ENCODE measurements at regions not wholly inside any gene's neighbourhood (a gene's known extent, or its start where the extent isn't known, plus 50 kb on each side); places are given as distances from the start of the nearest gene placed in this dataset.
"Not testable (repeated sequence)": the region's sequence is repeated elsewhere in the genome, so short reads cannot be mapped to it uniquely, and the experiment has no call there.

DNA sequence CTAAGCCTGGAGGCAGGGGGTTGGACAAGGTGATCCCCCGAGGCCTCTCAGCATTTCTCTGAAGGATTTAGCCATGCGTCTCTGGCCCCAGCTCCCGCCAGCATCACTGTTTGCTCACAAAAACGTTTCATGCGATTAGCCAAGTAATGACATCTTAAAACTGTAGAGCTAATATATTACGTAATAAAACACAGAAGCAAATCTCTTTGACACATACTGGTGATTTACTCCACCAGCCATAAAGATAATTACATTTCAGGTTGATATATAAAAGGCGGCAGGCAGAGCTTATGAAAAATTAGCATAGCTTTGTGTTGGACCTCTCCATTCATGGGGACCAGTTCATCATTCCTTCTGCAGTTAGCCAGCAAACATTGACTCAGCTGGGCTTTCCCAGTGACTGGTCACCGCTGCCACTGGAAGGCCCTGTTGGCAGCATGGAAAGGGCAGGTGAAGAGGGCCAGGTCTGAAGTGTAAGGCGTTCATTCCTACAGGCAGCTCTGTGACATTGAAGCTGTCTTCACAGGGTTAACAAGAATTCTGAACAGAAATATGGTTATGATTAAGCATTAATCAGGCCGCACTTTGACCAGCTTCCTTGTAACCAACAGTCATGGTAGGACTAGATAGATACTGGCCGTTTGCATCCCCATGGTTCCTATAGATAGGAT is 150.3 kb downstream of the NECTIN1 start:
- peaks cover 12% of the 10 kb centered on the region; the same call in 1 of the 2 replicates for H3K9me3 ChIP-seq (ENCODE audit: insufficient read depth, low read length)
- TF ChIP-seq SUZ12 (IDR thresholded peaks at IDR 0.05; ENCODE audit: extremely low read depth, insufficient read depth, insufficient read length) (no peak), YY1 (IDR thresholded peaks at IDR 0.05; ENCODE audit: insufficient read depth, insufficient read length) (no peak), ZNF274 (IDR thresholded peaks at IDR 0.05; ENCODE audit: low read depth, low read length) (no peak)
- peaks cover 5% of the 10 kb centered on the region for H3K4me1 ChIP-seq (ENCODE audit: insufficient read depth, insufficient read length)
- no peak overlapping the region for H3K9ac ChIP-seq (ENCODE audit: insufficient read length, low read depth)
- no peak overlapping the region for H3K4me3 ChIP-seq (ENCODE audit: insufficient read length, low read depth)
- H3K36me3 ChIP-seq (ENCODE audit: insufficient read depth, insufficient read length, low read length): no peaks in the 10 kb centered on the region
- H3K27me3 ChIP-seq (ENCODE audit: insufficient read depth, insufficient read length): no peaks in the 10 kb centered on the region
- no peak for DNase-seq (ENCODE audit: low read depth, low spot score)

DNA sequence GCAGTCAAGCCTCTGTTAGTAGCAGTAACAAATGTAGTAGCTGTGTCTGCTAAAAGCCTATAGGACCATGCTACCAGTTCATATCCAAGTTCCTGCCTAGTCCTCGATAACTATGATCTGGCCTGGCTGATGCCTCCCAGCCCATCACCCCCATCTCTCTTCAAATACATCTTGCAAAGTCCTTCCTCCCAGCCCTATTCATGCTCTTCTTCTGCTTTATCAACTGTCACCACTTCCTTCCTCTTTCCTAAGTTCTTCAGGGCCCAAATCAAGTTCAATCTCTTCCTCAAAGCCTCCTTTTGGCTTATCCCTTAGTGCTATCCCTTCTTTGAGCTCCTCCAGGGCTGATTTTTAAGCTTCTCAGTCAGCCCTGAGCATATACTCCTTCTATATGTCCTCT is 150.9 kb upstream of the THY1 start:
- DNase-seq (ENCODE audit: low read depth, low spot score): no peak
- H3K4me3 ChIP-seq (ENCODE audit: insufficient read length, low read depth): no peak overlapping the region
- no peaks in the 10 kb centered on the region for H3K36me3 ChIP-seq (ENCODE audit: insufficient read depth, insufficient read length, low read length)
- H3K27me3 ChIP-seq (ENCODE audit: insufficient read depth, insufficient read length): no peaks in the 10 kb centered on the region
- TF ChIP-seq ZNF274 (IDR thresholded peaks at IDR 0.05; ENCODE audit: low read depth, low read length) (no peak), YY1 (IDR thresholded peaks at IDR 0.05; ENCODE audit: insufficient read depth, insufficient read length) (no peak), SUZ12 (IDR thresholded peaks at IDR 0.05; ENCODE audit: extremely low read depth, insufficient read depth, insufficient read length) (no peak)
- no peaks in the 10 kb centered on the region for H3K4me1 ChIP-seq (ENCODE audit: insufficient read depth, insufficient read length)
- no peaks in the 10 kb centered on the region for H3K9me3 ChIP-seq (ENCODE audit: insufficient read depth, low read length)
- H3K9ac ChIP-seq (ENCODE audit: insufficient read length, low read depth): no peak overlapping the region

DNA sequence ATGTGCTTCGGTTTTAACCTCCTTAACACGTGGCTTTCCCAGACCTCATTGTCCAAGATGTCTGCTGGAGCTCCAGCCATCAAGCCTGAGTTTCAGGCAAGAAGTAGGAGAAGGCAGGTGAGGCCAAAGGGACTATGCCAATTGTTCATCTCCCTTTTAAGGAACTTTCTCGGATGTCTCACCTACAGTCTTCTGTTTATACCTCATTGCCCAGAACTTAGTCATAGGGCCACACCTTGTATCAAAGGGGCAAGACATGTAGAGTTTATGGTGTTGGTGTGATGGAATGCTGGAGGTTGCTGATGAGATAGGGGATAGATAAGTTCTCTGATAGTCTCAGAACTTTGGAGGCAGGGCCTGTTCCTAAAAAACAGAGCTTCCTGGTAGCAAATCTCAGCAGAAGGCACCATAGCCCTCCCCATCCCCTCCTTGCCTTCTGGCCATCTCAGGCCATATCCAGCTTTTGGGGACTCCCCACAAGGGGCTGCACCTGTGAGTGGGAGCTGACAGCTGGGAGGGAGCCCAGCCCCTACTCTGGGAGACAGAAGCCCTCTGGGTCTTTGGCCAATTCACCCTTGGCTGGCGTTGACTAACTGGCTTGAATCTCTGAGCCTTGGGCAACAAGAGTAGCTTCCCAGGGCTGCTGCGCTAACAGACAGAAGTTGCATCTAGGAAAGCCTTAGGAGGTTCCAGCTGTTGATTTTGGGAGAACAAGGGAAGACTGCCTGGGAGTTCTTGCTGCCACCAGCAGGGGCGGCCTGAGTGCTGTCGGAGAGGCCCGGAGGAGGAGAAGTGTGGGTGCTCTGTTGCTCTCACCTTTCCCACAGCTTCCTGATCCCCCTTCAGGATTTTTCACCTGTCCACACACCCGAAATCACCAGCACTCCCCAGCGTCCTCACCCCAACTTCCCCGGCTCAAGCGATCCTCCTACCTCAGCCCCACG is 149.8 kb upstream of the THY1 start:
- no peak overlapping the region for H3K4me3 ChIP-seq (ENCODE audit: insufficient read length, low read depth)
- no peaks in the 10 kb centered on the region for H3K36me3 ChIP-seq (ENCODE audit: insufficient read depth, insufficient read length, low read length)
- no peaks in the 10 kb centered on the region for H3K27me3 ChIP-seq (ENCODE audit: insufficient read depth, insufficient read length)
- no peaks in the 10 kb centered on the region for H3K9me3 ChIP-seq (ENCODE audit: insufficient read depth, low read length)
- H3K9ac ChIP-seq (ENCODE audit: insufficient read length, low read depth): no peak overlapping the region
- TF ChIP-seq SUZ12 (IDR thresholded peaks at IDR 0.05; ENCODE audit: extremely low read depth, insufficient read depth, insufficient read length): no peak
- no peak for TF ChIP-seq YY1 (IDR thresholded peaks at IDR 0.05; ENCODE audit: insufficient read depth, insufficient read length)
- TF ChIP-seq ZNF274 (IDR thresholded peaks at IDR 0.05; ENCODE audit: low read depth, low read length): no peak
- no peaks in the 10 kb centered on the region for H3K4me1 ChIP-seq (ENCODE audit: insufficient read depth, insufficient read length)
- DNase-seq (ENCODE audit: low read depth, low spot score): no peak

DNA sequence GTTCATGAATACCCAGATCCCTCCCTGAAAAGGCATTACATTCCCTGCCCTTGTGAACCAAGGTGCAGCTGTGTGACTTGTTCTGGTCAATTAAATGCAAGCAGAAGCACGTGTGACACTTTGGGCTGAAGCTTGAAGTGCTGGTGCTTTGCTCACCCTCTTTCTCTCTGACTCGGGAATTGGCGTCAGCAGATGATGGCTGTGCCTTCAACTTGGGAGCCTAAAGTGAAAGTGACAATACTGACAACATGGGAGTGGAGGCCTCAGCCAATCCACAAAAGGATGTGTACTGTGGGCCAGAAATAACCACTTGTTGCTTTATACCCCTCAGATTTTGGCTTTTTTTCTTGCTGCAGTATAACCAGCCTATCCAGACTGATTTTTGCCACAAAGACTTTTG is 148.3 kb upstream of the THY1 start:
- Histone ChIP-seq H3K9ac (ENCODE audit: insufficient read length, low read depth) (no peak overlapping the region), H3K4me3 (ENCODE audit: insufficient read length, low read depth) (no peak overlapping the region), H3K9me3 (ENCODE audit: insufficient read depth, low read length) (no peaks in the 10 kb centered on the region), H3K36me3 (ENCODE audit: insufficient read depth, insufficient read length, low read length) (no peaks in the 10 kb centered on the region), H3K4me1 (ENCODE audit: insufficient read depth, insufficient read length) (peaks cover 2% of the 10 kb centered on the region), H3K27me3 (ENCODE audit: insufficient read depth, insufficient read length) (no peaks in the 10 kb centered on the region)
- TF ChIP-seq ZNF274 (IDR thresholded peaks at IDR 0.05; ENCODE audit: low read depth, low read length) (no peak), SUZ12 (IDR thresholded peaks at IDR 0.05; ENCODE audit: extremely low read depth, insufficient read depth, insufficient read length) (no peak), YY1 (IDR thresholded peaks at IDR 0.05; ENCODE audit: insufficient read depth, insufficient read length) (no peak)
- DNase-seq (ENCODE audit: low read depth, low spot score): no peak

DNA sequence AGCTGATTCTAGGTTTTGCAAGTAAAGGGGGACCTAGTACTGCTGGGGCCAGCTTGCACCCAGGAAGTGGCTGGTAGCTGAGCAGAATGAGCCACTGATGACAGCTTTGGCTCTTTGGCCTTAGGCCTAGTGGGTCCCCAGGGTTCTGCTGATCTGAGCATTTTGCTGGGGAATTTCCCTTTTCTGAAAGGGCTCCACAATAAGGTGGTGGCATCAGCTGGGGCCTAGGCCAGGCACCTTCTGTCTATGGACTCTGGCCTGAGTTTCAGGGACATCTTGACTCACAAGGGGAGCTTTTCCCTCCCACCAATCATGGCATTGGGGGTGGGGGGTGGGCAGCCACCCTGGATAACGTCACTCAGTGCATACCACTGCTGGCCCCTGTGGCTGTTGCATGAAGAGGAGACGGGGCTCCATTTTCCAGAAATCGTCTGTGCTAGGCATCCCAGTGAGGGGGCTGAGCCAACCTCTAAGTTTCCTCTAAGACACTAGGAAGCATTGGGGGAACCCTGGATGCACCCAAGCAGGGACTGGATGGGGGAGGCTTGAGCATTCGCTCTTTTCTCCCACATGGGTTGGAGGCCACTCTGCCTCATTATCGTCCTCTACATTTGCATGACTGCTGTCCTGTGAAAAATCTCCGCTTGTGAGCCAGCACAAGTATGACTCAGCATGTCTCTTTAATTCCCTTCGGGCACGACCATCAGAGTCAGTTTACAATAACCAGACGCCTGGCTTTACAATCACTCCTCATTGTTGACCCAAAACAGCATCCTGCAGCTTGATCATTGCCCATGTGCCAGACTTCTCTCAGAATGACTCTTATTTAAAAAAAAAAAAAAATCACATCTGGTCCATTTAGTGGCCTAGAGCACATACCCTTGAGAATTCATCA is 145.0 kb upstream of the THY1 start:
- Histone ChIP-seq H3K4me3 (ENCODE audit: insufficient read length, low read depth) (no peak overlapping the region), H3K27me3 (ENCODE audit: insufficient read depth, insufficient read length) (no peaks in the 10 kb centered on the region), H3K36me3 (ENCODE audit: insufficient read depth, insufficient read length, low read length) (no peaks in the 10 kb centered on the region), H3K9ac (ENCODE audit: insufficient read length, low read depth) (no peak overlapping the region), H3K9me3 (ENCODE audit: insufficient read depth, low read length) (no peaks in the 10 kb centered on the region), H3K4me1 (ENCODE audit: insufficient read depth, insufficient read length) (peaks cover 2% of the 10 kb centered on the region)
- TF ChIP-seq YY1 (IDR thresholded peaks at IDR 0.05; ENCODE audit: insufficient read depth, insufficient read length): no peak
- TF ChIP-seq ZNF274 (IDR thresholded peaks at IDR 0.05; ENCODE audit: low read depth, low read length): no peak
- TF ChIP-seq SUZ12 (IDR thresholded peaks at IDR 0.05; ENCODE audit: extremely low read depth, insufficient read depth, insufficient read length): no peak
- DNase-seq (ENCODE audit: low read depth, low spot score): no peak

DNA sequence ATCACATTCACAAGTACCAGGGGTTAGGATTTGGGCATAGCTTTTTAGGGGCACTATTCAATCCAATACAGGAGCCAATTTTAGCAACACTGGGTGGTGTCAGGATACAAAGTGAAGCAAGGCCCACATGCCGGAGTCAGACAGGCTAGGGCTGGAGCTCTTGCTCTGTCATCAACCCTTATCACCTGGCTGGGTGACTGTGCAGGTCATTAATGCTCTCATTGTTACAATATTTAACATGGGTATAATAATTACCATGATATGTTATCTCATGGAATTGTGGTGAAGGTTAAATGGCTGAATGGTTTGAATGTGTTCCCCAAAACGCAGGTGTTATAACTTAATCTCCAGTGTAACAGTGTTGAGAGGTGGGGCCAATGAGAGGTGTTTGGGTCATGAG is 143.3 kb upstream of the THY1 start:
- no peaks in the 10 kb centered on the region for H3K27me3 ChIP-seq (ENCODE audit: insufficient read depth, insufficient read length)
- H3K4me3 ChIP-seq (ENCODE audit: insufficient read length, low read depth): no peak overlapping the region
- H3K9me3 ChIP-seq (ENCODE audit: insufficient read depth, low read length): no peaks in the 10 kb centered on the region
- no peaks in the 10 kb centered on the region for H3K36me3 ChIP-seq (ENCODE audit: insufficient read depth, insufficient read length, low read length)
- peaks cover 2% of the 10 kb centered on the region for H3K4me1 ChIP-seq (ENCODE audit: insufficient read depth, insufficient read length)
- TF ChIP-seq YY1 (IDR thresholded peaks at IDR 0.05; ENCODE audit: insufficient read depth, insufficient read length) (no peak), SUZ12 (IDR thresholded peaks at IDR 0.05; ENCODE audit: extremely low read depth, insufficient read depth, insufficient read length) (no peak), ZNF274 (IDR thresholded peaks at IDR 0.05; ENCODE audit: low read depth, low read length) (no peak)
- DNase-seq (ENCODE audit: low read depth, low spot score): no peak
- no peak overlapping the region for H3K9ac ChIP-seq (ENCODE audit: insufficient read length, low read depth)

DNA sequence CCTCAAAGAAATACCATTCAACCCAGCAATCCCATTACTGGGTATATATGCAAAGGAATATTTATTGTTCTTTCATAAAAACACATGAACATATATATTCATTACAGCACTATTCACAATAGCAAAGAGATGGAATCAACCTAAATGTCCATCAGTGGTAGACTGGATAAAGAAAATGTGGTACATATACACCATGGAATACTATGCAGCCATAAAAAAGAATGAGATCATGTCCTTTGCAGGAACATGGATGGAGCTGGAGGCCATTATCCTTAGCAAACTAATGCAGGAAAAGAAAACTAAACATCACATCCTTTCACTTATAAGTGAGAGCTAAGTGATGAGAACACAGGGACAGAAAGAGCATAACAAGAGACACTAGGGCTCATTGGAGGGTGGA is 142.7 kb upstream of the THY1 start:
- not testable (repeated sequence) for H3K4me1 ChIP-seq (ENCODE audit: insufficient read depth, insufficient read length); H3K9me3 ChIP-seq (ENCODE audit: insufficient read depth, low read length); H3K36me3 ChIP-seq (ENCODE audit: insufficient read depth, insufficient read length, low read length); DNase-seq (ENCODE audit: low read depth, low spot score); H3K27me3 ChIP-seq (ENCODE audit: insufficient read depth, insufficient read length); H3K4me3 ChIP-seq (ENCODE audit: insufficient read length, low read depth); H3K9ac ChIP-seq (ENCODE audit: insufficient read length, low read depth)

Data from NT2/D1 (cell line).